Amniotic epithelial cell (primary cell): ENCODE measurements at regions not wholly inside any gene's neighbourhood (a gene's known extent, or its start where the extent isn't known, plus 50 kb on each side); places are given as distances from the start of the nearest gene placed in this dataset.
A peak's percentile ranks its signal among the peaks of the same experiment; 100 is the strongest.
"Not testable (repeated sequence)": the region's sequence is repeated elsewhere in the genome, so short reads cannot be mapped to it uniquely, and the experiment has no call there.

Experiments
- DNase-seq: peaks from one replicate; pipeline ENCODE4 v3.0.0-alpha.2; 2010; ENCODE audit warnings: low read depth

GRCh38 chr5:77909237-77909636, 133.1 kb upstream of the TBCA start:
- no peak for DNase-seq

DNA sequence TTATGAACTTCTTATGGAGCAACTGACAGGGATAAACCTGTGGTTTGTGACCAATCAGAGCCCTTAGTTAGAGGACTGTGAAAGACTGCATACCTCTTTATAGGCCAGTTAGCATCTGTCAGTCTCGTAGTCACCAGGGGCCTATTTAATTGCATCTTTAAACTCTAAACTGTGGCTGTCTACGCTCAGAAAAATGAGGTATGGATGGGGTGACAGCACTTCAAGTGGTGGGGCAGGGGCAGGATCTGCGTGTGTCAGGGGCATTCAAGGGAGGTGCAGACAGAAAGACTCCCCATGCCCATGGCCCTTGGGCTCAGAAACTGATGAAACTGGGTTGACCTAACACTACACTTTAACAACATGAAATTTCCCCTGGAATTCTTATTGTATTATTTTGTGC, 132.6 kb upstream of the TBCA start:
- DNase-seq = no peak

- DNase-seq = no peak
Observed at GRCh38 chr5:77907786-77908185, 131.6 kb upstream of the TBCA start.

- DNase-seq = peak; percentile 85
Observed at GRCh38 chr5:77906806-77907205, 130.7 kb upstream of the TBCA start.

DNA sequence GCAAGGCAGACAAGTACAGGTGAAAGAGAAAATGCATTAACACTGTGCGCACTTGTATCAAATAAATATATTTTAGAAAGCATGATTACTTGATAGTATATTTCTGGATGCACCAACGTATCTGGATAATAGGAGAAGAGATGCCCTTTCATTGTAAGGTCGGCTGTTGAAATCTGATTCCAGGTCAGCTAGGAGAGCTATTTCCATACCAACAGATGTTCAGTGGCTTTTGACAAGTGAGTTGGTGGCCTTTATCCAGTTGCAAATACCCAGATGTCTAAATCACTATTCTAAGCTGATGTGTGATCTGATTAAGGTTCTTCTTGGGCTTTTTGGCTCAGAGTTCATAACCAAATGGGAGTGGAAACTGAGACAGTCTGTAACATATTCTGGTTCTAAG, 128.2 kb upstream of the TBCA start:
- no peak for DNase-seq

DNA sequence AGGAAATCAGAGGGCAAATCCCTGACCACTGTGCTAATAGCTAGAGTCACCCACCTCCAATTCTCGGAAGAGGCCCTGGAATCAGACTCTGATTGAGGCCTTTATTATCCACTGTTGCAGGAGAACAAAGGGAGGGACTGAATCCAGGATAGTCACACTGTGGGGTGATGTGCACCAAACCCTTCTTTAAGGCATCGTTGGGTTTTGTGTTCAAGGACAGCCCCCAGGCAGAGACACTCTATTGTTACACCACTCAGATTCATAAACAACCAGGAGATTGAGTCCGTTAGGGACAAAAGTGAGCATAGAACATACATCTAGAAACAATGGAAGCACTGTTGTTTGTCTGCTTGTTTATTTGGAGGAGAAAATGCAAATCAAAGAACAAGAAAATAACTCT, 124.6 kb upstream of the TBCA start:
- no peak for DNase-seq

GRCh38 chr5:77898385-77898784, 122.2 kb upstream of the TBCA start:
- no peak for DNase-seq

- no peak for DNase-seq
Observed at GRCh38 chr5:77896338-77896737, 120.2 kb upstream of the TBCA start.

DNA sequence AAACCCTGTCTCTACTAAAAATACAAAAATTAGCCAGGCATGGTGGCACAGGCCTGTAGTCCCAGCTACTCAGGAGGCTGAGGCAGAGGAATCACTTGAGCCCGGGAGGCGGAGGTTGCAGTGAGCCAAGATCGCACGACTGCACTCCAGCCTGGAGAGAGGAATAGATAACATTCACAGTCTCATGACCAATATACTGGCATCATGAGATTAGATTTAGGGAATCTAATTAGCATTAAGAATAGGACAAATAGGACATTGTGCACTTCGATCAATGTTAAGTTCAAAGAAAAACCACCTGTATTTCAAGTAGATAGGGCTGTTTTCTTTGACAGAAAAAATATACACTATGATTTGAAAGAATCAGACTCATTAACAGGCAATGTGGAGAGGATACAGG, 118.0 kb upstream of the TBCA start:
- DNase-seq = not testable (repeated sequence)

DNA sequence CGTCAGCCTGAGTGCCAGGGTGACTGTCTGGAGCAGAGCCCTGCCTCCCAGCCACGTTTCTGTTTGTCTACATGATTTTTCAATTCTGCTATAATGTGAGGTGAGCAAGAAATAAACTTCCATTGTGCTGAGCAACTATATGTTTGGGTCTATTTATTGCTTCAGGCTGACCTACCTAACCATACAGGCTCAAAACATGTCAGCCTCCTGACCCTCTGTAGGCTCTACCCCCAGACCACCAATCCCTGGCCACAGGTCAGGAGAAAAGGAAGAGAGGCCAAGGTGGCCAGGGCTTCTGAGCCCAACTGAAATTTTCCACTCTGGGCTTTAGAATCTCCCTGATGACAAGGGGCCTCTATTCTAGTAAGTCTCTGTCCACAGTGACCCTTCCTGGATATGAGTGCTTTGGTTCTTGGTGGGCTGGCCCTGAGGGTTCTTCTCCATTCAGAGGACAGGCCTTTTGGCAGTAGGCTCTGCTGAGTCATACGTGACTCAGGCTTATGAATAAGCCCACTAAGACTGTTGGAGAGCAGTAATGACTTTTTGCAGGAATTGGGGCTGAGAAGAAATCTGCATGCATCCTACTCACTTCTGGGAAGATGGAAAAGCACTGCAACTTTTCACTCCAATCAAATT, 117.2 kb upstream of the TBCA start:
- DNase-seq = peak; percentile 93

GRCh38 chr5:77892061-77893010, 116.2 kb upstream of the TBCA start:
- peak; percentile 32 for DNase-seq

- DNase-seq = no peak
Observed at GRCh38 chr5:77885519-77885918, 109.4 kb upstream of the TBCA start.

- peak; percentile 91 for DNase-seq
Observed at GRCh38 chr5:77882670-77883257, 106.6 kb upstream of the TBCA start.

- DNase-seq = peak; percentile 67
Observed at GRCh38 chr5:77881528-77881927, 105.4 kb upstream of the TBCA start.

- DNase-seq = peak; percentile 35
Observed at GRCh38 chr5:77877516-77878355, 101.6 kb upstream of the TBCA start.

DNA sequence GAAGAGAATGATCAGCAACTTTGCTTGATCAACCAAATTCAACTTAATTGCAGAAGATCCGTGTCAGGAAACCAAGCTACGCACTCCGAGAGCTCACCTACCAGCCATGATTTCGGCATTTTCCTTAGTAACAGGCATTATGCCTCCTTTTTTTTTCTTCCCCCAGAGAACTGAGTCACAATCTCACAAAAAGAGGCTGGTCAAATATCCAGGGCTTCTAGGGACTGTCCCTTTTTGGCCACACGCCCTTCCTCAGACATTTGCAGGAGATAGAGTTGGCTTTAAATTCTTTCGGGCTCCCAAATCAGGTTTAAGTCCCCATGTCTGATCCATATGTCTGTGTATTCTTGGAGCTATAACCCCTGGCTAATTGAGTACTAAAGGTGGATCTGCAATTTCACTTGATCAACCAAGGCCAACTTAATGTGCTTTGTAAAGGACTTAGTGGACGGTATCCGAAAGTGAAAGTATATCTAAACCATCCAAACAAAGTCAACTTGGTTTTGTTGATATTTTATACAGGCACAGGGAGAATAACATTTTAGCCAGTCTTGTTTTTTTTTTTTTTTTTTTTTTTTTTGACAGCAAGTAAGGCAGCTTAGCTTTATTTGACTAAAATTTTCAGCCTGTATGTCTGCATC, 100.8 kb upstream of the TBCA start:
- DNase-seq = no peak

- no peak for DNase-seq
Observed at GRCh38 chr5:77876316-77876715, 100.2 kb upstream of the TBCA start.

DNA sequence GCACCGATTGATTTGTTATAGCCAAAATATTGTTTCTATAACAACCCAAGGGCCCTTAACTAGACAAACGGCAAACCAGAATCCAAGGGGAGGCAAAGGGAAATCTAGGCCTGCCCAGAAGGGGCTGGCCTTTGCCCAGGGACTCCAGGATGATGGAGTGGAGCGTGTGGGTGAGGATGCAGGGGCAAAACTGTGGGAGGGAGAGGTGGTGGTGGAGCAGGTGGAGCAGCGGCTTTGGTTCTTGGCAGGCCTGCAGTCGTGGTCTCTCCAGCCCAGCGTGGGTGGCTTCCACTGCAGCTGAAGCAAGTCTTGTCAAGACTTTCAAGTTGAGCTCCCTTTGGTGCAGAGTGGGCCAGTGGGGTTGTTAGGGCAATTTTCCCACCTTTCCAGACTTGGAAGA, 98.6 kb upstream of the TBCA start:
- DNase-seq = no peak

GRCh38 chr5:77873239-77873638, 97.1 kb upstream of the TBCA start:
- no peak for DNase-seq

DNA sequence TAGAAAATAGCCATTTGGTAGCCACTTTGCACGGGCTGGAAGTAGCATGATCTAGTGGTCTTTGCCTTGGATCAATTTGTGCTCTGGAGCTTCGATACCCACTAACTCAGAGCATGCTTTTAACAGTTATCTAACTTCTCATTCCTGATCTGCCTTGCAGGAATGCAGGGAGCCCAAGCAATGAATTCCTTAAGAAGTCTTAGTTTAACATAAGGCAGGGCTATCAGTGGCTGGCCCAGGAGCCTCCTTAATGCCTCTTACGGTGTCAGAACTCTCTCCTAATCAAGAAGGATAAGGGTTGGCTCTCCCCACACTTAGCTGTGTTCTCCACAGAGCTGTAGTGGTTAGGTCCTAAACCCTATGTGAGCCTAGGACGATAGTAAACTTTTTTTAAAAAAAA, 95.8 kb upstream of the TBCA start:
- DNase-seq = no peak

- no peak for DNase-seq
Observed at GRCh38 chr5:77871016-77871415, 94.9 kb upstream of the TBCA start.
